ENCODE measurements at regions not wholly inside any gene's neighbourhood (a gene's known extent, or its start where the extent isn't known, plus 50 kb on each side); places are given as distances from the start of the nearest gene placed in this dataset.
"Not testable (repeated sequence)": the region's sequence is repeated elsewhere in the genome, so short reads cannot be mapped to it uniquely, and the experiment has no call there.

- no peak for DNase-seq
Observed at GRCh38 chr10:42351745-42352144, 286.6 kb downstream of the ZNF33B start.

DNA sequence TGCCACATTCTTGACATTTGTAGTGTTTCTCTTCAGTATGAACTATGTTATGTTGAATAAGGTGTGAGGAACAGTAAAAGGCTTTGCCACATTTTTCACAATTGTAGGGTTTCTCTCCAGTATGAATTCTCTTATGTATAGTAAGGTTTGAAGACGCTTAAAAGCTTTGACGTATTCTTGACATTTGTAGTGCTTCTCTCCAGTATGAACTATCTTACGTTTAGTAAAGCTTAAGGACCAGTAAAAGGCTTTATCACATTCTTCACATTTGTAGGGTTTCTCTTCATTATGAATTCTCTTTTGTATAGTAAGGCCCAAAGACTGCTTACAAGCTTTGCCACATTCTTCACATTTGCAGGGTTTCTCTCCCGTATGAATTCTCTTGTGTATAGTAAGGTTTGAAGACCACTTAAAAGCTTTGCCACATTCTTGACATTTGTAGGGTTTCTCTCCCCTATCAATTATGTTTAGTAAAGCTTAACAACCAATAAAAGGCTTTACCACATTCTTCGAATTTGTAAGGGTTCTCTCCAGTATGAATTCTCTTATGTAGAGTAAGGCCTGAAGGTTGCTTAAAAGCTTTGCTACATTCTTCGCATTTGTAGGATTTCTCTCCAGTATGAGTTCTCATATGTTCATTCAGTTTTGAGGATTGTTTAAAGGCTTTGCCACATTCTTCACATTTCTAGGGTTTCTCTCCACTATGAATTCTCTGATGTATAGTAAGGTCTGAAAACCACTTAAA lies 301.6 kb downstream of the ZNF33B start:
- not testable (repeated sequence) for DNase-seq

DNA sequence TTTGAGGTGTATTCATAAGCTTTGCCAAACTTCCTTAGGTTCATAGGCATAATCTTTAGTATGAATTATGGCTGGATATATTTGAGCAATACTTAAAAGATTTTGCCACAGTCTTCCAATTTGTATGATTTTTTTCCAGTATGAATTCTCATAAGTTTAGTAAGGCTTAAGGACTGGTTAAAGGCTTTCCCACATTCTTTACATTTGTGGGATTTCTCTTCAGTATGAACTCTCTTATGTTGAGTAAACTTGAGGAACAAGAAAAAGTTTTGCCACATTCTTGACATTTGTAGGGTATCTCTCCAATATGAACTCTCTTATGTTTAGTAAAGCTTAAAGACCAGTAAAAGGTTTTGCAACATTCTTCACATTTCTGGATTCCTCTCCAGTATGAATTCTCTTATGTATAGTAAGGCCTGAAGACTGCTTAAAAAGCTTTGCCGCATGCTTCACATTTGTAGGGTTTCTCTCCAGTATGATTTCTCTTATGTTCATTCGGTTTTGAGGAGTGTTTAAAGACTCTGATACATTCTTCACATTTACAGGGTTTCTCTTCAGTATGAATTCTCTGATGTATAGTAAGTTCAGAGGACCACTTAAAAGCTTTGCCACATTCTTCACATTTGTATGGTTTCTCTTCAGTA lies 302.6 kb downstream of the ZNF33B start:
- DNase-seq, result not testable (repeated sequence)

DNA sequence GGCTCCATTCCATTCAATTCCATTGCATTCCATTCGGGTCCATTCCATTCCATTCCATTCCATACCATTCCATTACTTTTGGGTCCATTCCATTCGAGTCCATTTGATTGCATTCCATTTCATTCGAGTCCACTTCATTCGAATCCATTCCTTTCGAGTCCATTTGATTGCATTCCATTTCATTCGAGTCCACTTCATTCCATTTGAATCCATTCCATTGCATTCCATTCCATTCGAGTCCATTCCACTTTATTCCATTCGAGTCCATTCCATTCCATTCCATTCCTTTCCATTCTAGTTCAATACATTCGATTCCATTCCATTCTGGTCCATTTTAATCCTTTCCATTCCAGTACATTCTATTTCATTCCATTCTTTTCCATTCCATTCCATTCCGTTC lies 334.0 kb downstream of the ZNF33B start:
- no peak for DNase-seq

DNA sequence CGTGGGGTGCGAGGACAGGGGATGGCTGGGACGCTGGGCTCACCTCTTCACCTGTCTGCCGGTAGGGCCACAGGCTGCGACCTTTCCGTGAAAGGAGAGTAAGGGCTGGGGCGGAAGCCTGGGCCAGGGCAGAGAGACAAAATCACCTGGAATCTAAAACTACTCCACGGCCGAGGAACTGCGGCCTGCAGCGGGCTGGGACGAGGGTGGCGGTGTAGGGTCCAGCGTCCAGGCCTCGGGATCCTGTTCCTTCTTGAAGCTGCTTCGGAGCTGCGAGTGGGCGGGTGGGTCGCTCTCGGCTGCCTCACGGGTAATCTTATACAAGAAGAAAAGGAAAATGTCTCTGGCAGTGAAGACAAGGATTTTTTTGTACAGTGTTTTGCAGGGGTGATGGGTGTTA lies 356.5 kb downstream of the ZNF33B start:
- not testable (repeated sequence) for DNase-seq

DNA sequence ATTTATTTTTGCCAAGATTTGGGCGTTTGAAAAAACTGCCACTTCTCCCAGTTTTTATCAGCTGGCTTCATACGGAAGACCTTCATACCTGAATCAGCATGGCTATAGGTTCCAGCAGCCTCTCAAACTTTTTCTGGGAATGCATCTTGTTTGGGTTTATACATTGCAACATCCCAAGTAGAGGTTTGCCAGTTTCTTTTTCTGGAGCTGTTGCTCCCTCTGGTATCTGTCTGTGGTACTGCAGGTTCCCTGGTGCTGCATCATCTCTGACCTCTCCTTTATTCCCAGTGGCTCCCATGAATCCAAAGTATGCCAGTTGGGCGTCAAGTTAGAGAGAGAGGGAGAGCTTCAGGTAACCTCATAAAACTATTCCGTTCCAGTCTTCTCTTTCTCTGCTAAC lies 368.6 kb downstream of the ZNF33B start:
- not testable (repeated sequence) for DNase-seq

- DNase-seq, result not testable (repeated sequence)
Observed at GRCh38 chr10:42263259-42263658, 375.1 kb downstream of the ZNF33B start.

DNA sequence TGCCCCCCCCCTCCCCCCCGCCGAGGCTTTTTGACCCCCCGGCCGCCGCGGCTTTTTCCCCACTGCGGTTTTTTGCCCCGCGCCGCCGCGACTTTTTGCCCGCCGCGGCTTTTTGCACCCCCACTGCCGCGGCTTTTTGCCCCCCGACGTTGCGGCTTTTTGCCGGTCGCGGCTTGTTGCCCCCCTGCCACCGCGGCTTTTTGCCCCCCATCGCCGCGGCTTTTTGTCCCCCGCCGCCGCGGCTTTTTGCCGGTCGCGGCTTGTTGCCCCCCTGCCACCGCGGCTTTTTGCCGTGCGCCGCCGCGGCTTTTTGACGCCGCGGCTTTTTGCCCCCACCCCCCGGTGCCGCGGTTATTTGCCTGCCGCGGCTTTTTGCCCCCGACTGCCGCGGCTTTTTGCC lies 395.4 kb downstream of the ZNF33B start:
- DNase-seq, result not testable (repeated sequence)

DNA sequence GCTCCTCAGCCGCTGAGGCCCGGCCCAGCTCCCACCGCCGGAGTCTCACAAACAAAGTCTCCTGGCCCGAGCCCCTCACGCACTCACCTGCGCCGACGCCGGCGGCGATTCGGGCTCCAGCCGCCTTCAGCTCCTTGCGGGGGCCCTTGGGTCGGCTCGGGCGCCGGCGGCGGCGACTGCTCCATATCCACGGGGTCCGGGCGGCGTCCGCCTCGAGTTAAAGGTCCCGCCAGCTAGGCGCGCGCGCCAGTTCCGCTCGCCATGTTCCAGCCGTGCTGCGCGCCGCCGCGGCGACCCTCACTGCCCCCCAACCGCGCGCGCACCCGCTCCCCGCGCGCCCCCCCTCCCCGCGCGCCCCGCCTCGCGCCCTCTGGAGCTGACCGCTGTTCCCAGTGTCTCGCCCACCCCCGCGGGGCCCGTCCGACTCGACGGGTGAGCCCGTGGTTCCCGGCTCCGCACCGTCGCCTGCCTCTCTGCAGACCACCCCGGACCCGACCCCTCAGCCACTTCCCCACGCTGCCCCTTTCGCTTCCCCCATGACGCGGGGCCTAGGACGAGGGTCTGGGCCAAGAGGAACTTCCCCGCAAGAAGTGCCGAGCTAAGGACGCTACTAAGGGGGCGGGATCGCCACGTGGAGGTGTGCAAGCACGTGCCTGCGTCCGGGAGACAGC lies 396.1 kb downstream of the ZNF33B start:
- DNase-seq, result no peak

- DNase-seq, result not testable (repeated sequence)
Observed at GRCh38 chr10:42236401-42236800, 402.0 kb downstream of the ZNF33B start.

GRCh38 chr10:42235736-42236135 lies 402.6 kb downstream of the ZNF33B start:
- DNase-seq, result not testable (repeated sequence)

GRCh38 chr10:42235241-42235640 lies 403.1 kb downstream of the ZNF33B start:
- DNase-seq, result not testable (repeated sequence)

DNA sequence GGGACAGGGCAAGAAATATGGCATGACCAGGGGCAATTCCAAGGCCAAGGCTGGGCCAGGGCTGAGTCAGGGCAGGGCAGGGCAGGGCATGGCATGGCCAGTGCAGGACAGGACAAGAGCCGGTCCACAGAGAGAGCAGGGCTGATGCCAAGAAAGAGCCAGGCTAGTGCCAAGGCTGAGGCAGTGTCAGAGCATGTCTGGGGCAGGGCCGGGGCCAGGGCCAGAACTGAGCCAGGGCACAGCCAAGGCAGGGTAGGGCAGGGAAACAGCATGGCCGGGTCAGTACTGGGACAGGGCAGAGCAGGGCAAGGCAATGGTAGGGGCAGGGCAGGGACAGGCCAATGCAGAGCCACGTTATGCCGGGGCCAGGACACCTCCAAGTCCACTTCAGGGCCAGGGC lies 403.9 kb downstream of the ZNF33B start:
- DNase-seq, result not testable (repeated sequence)

DNA sequence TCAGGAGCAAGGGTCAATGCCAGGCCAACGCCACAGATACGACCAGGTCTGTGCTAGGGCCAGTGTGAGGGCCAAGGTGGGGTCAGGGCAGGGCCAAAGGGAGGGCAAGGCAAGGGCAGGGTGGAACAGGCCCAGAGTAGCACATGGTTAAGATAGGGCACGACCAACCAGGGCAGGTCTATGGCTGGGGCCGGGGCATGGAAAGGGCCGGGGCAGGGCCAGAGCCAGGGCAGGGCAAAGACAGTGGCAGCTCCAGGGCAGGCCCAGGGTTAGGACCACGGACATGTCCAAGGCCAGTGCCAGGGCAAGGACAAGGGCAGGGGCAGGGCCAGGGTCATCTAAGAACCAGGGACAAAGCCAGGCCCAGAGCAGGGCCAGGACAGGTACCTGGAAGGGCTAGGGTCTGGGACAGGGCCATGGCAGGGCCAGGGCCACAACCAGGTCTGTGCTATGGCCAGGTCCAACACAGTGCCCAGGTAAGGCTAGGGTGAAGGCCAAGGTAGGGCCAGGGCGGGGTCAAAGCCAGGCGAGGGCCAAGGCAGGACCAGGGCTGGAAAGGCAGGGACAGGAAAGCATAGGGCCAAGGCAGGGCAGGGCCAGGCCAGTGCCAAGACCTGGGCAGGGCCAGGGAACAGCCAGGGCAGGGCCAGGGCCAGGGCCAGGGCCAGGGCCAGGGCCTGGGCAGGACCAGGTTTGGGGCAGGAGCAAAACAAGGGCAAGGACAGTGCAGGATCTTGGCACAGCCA lies 404.7 kb downstream of the ZNF33B start:
- not testable (repeated sequence) for DNase-seq

DNA sequence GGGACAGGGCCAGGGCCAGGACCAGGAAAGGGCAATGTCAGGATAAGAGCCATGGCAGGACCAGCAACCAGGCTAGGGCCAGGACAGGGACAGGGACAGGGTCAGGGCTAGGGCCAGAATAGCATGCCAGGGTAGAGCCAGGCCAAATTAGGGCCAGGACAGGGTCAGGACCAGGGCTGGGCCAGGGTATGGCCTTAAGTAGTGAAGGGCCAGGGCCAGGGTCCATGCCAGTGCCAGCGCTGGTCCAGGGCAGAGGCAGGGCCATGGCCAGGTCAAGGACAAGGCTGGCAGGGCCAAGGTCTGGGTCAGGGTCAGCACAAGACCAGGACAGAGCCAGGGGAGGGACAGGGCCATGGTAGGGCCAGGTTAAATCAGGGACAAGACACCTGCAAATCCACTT lies 405.4 kb downstream of the ZNF33B start:
- not testable (repeated sequence) for DNase-seq

GRCh38 chr10:42230812-42231211 lies 407.6 kb downstream of the ZNF33B start:
- not testable (repeated sequence) for DNase-seq

DNA sequence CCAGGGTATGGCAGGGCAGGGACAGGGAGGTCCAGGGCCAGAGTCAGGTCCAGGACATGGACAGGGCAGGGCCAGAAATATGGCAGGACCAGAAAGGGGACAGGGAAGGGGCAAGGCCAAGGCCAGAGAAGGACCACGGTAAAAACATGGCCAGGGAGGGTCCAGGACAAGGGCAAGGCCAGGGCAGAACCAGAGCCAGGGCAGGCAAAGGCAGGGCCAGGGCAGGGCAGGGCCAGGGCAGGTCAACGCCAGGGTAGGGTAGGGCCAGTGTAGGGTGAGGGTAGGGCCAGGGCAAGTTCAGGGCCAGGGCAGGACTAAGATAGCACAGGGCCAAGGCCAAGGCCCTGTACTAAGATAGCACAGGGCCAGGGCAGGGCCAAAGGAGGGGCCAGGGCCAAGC lies 408.3 kb downstream of the ZNF33B start:
- DNase-seq, result not testable (repeated sequence)

GRCh38 chr10:42227859-42228258 lies 410.5 kb downstream of the ZNF33B start:
- not testable (repeated sequence) for DNase-seq

DNA sequence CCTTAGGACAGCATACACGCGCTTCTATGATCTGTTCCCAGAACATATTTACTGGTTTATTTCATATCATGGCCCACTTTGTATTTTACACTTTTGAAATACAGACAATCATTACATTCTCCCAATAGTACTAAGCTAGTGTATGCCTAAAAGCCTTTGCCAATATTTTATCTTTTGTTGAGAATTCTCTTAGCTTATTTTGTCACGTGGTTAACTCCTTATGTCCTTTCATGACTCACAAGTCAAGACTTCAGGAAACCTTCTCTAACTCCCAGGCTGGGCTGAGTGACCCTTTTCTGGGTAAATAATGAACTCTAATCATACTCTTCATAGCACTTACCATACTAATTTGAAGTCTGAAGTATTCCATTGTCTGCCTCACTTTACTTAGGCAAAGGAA lies 444.8 kb downstream of the ZNF33B start:
- DNase-seq, result not testable (repeated sequence)

GRCh38 chr10:42192450-42192849 lies 445.9 kb downstream of the ZNF33B start:
- not testable (repeated sequence) for DNase-seq

DNA sequence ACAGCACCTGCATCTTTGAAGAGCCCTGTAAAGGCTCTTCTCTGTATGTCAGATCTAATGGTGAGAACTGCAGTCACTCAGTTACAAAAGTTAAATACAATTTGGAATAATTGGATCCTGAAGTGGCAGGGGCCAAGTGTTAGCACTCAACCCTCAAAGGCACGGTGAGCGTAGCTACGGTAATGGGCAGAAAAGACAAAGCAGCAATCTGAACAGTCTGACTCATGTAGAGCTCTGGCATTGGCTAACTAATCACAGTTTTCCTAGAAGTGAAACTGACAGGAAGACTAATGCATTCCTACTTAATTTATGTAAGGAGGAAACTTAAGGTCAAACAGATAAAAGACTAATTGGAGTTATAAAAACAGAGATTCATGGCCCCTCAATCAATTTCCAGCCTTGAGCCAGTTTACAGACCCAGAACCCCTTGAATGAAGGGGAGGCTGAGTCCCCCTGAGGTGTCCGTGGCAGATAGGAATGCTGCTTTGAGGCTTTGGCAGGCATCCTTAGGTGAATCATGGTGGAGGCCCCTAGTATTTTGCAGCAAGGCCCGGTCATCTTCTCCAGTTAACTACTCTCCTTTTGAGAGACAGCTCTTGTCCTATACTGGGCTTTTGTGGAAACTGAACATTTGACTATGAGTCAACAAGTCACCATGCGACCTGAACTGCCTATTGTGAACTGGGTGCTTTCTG lies 450.7 kb downstream of the ZNF33B start:
- DNase-seq, result not testable (repeated sequence)

Data from islet precursor cell (in vitro differentiated cells).